GM11168 (cell line): ENCODE measurements at regions not wholly inside any gene's neighbourhood (a gene's known extent, or its start where the extent isn't known, plus 50 kb on each side); places are given as distances from the start of the nearest gene placed in this dataset.

Source experiments
- in situ Hi-C: fragments of 300-500 bp; cut with MboI; formaldehyde crosslinking; loops from one replicate; pipeline ENCODE4 v1.12.0; 2022; ENCODE audit warnings: low sequenced_read_pairs; ENCODE audit not compliant: unreplicated experiment

GRCh38 chr2:199136242-199136641, 321.5 kb downstream of the SATB2 start:
- in situ Hi-C loops: no loop called here

GRCh38 chr2:199131876-199132275, 325.9 kb downstream of the SATB2 start:
- in situ Hi-C loops: no loop called here

DNA sequence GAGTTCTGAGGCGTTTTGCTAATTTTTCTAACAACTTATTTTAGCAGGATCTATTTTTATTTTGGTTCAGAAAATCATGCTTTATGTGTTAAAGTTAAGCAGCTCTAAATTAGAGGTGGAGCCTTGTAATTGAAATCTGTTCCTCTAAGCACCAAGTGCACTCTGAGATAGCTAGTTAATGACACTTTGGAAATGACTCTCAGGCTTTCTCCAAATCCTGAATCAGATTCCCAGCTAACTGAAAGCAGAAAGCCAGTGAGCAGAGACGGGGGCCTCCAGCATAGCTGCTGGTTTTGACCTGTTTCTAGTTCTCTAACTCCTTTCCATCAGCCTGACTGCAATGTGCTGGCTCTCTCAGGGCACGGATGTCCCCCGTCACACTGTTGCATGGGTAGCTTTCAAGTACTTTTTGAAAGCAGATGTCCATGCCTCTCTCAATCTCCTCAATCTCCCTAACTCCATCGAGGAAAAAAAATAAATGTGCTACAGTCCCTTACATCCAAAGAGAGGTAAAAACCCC, 326.5 kb downstream of the SATB2 start:
- in situ Hi-C loops: no loop called here

DNA sequence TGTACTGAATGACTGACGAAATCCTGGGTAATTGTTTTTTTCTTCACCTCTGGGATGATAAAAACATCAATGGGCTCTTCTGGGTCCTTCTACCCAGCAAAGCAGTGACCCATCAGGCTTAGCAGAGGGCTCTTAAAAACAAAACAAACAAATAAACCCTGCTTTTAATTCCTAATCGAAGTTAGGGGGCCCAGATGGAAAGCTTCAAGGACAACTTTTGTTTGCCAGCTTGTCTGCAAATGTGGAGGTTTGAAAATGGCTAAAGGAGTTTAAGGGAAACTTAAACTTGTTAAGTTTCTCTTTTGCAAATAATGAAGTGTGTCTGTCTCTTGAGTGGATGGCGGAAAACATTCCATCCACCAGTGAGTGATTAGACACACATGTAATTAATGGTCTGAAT, 327.2 kb downstream of the SATB2 start:
- in situ Hi-C loops: no loop called here

GRCh38 chr2:199128476-199129229, 329.1 kb downstream of the SATB2 start:
- in situ Hi-C loops: no loop called here

- in situ Hi-C loops: no loop called here
Observed at GRCh38 chr2:199119796-199120195, 337.9 kb downstream of the SATB2 start.

DNA sequence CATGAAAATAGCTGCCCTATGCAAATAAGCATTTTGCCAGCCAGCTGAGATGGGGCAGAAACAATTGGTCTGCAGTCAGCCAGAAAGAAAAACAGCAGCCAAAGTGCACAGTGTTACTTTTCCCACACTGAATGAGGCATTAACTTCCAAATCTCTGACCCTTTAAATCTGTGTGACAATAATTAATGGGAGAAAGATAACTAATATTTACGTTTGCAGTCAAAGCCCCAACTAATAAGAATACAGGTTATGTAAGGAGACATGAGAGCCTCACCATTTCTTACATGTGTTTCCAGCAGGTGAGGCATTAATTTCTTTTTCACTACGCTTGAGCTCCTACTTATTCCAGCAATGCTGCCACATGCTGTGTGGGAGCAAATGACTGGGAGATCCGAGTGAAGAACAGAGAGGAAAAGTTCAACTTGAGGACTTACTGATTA, 339.0 kb downstream of the SATB2 start:
- in situ Hi-C loops: no loop called here

DNA sequence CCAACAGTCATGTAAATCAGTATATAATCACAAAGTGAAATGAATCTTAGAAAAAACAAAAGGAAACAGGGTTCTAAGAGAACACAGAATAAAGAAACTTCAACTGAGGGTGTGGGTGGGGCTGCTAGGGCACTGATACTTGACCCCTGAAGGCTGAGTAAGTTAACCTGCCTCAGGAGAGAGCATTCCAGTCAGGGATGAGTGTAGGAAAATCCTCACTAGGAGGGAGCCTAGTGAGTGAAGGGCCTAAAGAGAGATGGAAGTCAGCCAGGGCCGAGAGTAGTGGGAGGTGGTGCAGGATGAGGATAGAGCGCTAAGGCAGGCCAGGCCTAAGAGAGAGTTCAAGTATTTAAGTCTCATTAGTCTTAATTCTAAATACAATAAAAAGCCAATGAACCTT, 342.6 kb downstream of the SATB2 start:
- in situ Hi-C loops: no loop called here

DNA sequence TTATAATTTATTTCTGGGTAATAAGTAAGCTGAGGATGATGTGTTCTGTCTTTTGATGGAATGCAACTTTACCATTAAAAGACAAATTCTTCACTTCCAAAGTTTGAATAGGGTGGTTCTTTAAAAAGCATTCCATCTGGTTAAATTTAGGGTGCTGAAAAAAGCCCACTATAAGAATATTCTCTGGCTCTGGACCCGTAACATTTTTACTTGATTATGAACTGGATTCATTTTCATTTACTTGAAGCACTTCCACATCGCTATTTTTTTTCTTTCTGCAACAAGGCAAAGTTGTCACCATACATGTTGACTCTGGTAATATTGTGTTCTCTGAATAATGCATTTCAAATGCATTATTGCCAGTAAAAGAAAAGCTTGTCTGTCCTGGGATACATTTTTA, 344.6 kb downstream of the SATB2 start:
- in situ Hi-C loops: no loop called here

DNA sequence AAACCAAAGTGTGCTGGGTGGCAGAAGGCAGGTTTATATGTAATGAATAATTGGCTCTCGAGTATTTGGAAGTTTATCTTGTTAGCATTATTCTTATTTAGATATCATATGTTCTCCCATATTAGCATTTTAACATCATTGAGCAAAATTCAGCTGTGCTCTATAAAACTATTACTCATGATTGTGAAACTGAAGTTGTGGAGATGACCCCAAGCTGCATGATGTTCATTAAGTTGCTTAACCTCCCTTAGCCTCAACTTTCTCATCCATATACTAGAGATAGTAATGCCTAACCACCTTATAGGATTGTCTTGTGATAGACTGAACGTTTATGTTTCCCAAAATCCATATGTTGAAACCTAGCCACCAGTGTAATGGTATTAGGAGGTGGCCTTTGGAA, 346.3 kb downstream of the SATB2 start:
- in situ Hi-C loops: no loop called here

DNA sequence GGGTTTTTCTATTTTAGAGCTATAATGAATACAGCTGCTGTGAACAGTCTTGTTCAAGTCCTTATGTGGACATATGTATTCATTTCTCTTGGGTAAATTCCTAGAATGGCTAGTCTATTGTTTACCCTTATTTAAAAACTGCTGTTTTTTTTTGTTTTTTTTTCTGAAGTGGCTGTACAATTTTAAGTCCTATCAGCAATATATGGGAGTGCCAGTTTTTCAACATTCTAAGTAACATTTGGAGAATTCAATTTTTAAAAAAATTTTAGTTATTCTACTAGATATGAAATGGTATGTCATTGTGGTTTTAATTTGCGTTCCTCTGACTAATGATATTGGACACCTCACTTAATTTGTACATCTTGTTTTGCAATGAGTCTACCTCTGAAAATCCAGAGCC, 349.7 kb downstream of the SATB2 start:
- in situ Hi-C loops: no loop called here

- in situ Hi-C loops: no loop called here
Observed at GRCh38 chr2:199105826-199106225, 351.9 kb downstream of the SATB2 start.

DNA sequence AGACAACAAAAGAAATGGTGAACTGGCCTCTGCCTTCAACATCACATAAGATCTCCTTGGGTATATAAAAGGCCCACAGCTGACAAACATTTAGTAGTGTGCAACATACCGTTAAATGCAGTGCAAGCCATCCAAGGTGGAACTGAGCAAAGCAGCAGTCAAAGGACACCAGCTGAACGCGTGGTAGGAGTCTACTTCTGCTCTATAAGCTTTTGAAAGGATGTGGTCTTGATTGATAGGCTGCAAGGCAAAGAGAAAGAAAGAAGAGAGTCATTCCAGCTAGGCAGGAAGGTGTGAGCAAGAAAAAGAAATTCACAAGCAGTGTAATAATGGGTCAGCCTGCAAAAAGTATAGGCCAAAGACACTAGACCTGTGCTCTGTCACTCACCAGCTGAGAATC, 356.3 kb downstream of the SATB2 start:
- in situ Hi-C loops: no loop called here

DNA sequence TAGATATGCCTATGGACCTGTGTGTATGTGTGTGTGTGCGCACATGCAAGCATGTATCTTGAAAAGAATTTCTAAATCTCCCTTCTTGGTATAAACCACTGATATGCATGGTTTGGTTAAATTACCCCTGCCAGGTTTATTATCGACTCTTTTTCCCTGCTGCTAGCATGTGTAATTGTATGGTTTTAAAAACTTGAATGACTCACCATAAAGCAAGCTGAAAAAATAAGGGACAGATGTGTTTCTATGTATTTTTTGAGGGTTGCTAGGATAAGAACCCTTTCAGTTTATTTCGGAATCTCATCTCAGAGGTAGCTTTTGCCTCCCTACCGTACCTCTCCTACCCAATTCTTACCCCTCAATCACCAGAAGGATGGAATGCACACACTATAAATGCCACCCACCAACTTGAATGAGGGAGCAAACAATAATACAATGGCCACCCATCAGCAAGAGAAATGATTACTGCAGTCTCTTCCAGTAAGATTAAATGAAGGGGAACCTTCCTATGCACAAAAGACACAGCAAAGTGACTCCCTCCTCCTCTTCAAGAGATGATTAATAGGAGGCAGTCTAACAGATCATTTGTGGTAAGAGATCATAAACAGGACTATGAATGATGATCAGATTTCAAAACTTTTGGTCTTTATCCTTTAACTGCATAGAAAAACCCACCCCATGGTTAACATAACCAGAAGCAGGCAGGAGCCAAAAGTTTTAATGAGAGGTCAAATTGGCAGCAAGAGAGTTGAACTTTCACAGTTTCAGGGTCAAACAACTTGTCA, 357.2 kb downstream of the SATB2 start:
- in situ Hi-C loops: no loop called here

- in situ Hi-C loops: no loop called here
Observed at GRCh38 chr2:199092419-199092818, 365.3 kb downstream of the SATB2 start.

- in situ Hi-C loops: no loop called here
Observed at GRCh38 chr2:199085261-199085660, 372.5 kb downstream of the SATB2 start.

DNA sequence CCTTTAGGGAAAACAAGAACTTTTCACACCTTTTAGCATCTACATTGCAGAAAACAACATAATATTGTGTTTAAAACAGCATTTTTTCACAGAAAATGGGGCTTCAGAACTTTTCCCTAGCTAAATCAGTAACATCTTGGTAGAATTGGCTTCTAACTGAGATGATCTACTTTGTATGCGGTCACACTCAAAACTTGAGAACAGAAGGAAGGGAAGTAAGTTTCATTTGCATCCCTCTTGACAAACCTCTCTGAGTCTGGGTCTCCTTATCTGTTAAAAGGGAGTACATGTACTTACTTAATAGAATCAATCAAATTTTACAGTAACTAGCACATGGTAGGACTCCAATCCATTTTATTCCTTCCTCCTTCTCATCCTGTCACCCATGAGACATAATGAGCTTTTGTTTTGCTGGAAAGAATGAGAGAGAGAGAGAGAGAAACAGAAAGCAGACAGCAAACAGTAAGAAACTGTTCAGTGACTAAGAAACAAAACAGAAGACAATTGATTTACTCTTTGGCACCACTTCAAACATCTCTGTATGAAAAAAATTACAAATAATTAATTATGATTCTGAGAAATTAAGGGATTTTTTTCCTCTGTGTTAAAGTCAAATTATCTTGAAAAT, 387.3 kb downstream of the SATB2 start:
- in situ Hi-C loops: no loop called here

DNA sequence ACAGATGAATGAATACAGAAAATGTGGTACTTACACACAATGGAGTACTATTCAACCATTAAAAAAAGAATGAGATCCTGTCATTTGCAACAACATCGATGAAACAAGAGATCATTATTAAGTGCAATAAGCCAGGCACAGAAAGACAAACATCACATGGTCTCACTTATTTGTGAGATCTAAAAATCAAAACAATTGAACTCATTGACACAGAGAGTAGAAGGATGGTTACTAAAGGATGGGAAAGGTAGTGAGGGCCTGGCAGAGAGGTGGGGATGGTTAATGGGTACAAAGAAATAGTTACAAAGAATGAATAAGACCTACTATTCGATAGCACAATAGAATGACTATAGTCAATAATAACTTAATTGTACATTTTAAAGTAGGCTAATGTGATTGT, 393.5 kb downstream of the SATB2 start:
- in situ Hi-C loops: no loop called here

DNA sequence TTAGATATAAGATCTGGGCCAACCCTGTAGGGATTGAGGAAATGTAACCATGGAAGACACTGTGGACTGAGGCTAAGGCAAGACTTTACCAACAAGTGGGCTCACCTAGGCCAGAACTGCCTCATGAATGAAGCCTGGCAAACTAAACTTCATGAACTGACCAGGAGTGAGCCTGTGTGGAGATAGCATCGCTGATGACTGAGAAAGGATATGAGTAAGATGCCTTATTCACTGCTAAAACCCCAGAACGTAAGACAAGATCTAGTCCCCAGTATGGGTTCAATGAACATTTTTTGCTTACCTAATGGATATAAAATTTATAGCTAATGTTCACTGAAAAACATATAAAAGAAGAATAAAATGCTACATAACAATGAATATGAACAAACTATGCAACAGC, 399.8 kb downstream of the SATB2 start:
- in situ Hi-C loops: no loop called here

DNA sequence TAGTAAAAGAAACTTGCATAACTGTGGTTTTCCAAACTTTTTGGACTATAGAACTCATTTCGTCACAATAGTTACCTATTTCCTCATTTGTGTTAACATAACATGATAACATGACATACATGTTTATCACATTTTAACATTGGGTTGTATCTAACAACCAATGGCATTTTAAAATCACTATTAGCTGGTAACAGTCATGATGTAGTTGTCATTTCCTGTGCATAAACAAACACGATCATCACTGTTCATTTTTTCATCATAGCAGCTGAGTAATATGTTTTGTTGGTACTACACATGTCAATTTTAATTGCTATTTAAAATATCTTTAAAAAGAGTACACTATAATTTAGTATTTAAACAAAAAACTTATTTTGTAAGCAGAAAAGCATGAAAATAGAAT, 402.4 kb downstream of the SATB2 start:
- in situ Hi-C loops: no loop called here
